ENCODE measurements at regions not wholly inside any gene's neighbourhood (a gene's known extent, or its start where the extent isn't known, plus 50 kb on each side); places are given as distances from the start of the nearest gene placed in this dataset.

DNA sequence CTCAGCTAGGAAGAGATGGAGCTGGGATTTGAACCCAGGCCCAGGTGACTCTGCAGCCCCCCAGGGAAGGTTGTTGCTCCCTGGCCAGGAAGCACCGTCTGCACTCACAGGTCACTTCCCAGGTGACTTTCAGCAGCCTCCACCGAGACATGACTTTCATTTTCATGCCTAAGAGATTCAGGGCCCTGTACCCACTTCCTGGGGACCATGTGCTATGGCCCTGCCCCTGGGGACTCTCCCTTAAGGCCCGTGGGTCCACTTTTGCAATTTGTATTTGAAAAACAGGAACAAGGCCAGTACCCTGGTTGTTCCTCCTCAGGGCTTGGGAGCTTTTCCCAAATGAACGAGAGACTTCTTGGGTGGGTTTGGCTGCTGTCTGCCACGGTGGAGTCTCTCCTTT is 191.0 kb downstream of the IRF8 start:
- DNase-seq (ENCODE audit: low spot score): no peak

DNA sequence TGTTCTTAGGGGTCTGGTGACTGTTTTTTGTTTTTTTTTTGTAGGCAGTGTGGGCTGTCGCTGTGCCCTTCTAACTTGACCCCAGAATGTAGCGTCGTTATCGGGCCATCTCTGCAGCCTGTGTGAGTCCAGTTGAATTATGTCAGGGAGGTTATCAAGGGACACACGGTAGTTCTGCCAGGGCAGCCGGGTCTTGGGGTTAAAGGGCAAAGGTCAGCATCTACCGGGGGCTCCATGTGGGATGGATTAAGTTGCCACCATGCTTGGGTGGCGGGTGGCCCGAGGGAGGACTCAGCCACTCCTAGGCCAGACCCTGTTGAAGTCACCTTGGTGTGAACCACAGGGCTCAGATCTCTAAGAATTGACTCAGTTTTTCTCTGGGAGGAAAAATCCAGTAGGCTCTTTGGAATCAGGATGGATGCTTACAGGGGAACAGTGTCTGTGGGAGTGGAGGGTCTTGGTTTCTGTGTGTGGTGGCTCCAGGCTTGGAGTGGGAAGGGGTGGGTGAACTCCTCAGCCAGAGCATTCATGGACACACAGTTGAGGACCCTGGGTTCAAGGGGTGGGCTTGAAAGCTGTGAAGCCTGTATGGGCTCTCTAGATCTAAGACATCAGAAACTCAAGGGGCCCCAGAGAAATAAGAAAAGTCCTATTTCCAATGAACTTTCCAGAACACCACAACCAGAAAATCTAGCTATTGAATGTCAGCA is 191.7 kb downstream of the IRF8 start:
- no peak for DNase-seq (ENCODE audit: low spot score)

- DNase-seq (ENCODE audit: low spot score): no peak
Measured at GRCh38 chr16:86091976-86092375, 193.0 kb downstream of the IRF8 start.

DNA sequence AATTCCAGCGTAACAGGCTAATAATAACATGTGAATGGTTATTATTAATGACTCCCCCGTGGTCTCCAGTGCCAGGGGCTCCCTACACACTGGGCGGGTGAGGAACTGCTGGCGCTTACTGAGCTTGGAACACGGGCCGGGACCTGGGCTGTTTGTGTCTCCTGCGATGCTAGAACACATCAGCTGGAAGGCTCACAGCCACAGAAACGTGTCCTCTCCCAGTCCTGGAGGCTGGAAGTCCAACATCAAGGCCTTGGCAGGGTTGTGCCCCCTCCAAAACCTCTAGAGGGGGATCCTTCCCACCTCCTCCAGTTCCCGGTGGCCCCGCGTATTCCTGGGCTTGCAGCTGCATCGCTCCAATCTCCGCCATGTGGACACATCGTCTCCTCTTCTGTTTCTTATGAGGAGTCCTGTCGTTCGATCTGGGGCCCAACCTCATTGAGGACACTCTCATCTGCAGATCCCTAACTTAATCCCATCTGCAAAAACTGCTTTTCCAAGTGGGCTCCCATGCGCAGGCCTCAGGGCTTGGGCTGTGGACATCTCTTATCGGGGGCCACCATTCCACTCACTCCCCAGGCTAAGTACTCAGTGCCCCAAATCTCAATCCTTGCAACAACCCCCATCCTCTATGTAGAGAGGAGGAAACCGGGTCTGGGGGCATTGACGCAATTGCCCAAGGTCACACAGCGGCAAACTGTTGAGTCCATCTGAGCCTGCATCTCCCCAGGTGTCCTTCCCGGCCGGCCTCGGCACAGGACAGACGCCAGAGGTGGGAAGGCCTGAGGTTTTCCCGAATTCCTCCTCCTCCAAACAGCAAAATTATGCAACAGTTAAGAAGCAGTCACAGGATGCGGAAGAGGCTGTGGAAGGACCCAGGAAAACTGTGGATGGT is 193.9 kb downstream of the IRF8 start:
- no peak for DNase-seq (ENCODE audit: low spot score)

DNA sequence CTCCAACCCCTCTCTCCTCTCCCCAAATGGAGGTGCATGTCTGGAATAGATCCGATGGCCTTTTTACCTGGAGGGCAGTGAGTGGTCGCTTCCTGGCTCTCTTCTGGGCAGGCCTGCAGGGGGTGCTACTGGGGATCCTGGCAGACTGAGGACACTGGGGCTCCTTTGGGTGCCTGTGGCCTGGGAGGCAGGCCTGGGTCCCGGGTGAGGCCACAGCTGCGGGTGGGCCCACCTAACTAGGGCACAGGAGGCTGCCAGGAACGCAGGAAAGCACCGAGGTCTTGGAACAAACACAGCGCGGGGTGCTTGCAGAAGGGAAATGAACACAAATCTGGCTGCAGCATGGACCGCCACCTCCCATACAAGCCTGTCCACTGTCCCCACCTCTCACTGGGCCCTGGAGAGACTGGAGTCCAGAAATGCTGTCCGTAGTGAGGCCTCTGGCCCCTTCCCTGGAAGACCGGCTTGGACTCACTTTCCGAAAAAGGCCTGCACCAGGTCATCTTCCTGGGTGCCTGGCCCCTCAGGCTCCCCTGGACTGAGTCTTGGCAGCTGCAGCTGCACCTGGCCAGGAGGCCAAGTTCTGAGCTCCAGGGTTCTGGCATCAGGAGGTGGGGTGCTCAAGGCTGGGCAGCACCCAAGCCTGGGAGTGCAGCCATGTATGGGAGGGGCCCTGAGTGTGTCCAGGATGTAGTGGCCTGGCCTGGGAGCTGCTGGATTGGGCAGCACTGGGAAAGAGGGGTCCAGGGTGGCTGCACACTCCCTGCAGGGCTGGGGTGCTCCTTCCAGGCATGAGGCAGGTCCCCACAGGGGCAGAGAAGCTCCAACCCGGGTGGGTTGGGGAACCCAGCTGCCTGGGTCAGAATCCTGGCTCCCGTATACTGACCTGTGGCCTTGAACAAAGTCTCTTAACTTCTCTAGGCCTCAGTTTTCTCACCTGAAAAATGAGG is 195.1 kb downstream of the IRF8 start:
- no peak for DNase-seq (ENCODE audit: low spot score)

- no peak for DNase-seq (ENCODE audit: low spot score)
Measured at GRCh38 chr16:86095131-86095752, 196.3 kb downstream of the IRF8 start.

- no peak for DNase-seq (ENCODE audit: low spot score)
Measured at GRCh38 chr16:86095906-86096485, 197.0 kb downstream of the IRF8 start.

DNA sequence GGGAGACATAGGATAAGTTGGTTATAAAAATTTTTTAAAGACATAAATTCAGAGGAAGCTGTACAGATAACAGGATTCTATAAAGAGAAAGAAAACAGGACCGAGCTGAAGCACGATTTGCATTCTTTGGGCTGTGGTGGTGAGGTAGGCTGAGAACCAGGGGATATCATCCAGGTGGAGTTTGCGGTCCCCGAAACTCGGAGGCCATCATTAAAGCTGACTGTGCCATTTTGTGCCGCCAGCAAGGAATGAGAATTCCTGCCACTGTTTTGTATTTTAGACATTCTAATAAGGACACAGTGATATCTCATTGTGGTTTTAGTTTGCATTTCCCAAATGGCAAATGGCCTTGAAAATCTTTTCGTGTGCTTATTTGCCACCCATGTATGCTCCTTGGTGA is 197.9 kb downstream of the IRF8 start:
- DNase-seq (ENCODE audit: low spot score): no peak

- DNase-seq (ENCODE audit: low spot score): no peak
Measured at GRCh38 chr16:86099326-86099725, 200.4 kb downstream of the IRF8 start.

GRCh38 chr16:86100205-86101136 is 201.5 kb downstream of the IRF8 start:
- DNase-seq (ENCODE audit: low spot score): no peak

- no peak for DNase-seq (ENCODE audit: low spot score)
Measured at GRCh38 chr16:86101137-86101896, 202.4 kb downstream of the IRF8 start.

DNA sequence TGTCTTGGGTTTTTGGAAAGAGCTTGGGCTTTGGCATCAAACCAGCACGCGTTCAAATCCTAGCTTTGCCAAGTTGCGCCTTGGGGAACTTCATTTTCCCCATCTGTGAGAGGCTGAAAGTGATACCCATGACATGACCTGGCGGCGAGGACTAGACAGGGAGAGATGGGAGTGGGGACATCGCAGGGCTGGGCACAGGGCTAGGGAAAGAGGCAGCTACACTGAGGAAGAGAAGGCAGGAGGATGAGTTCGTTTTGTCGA is 202.9 kb downstream of the IRF8 start:
- no peak for DNase-seq (ENCODE audit: low spot score)

GRCh38 chr16:86103320-86103719 is 204.4 kb downstream of the IRF8 start:
- no peak for DNase-seq (ENCODE audit: low spot score)

DNA sequence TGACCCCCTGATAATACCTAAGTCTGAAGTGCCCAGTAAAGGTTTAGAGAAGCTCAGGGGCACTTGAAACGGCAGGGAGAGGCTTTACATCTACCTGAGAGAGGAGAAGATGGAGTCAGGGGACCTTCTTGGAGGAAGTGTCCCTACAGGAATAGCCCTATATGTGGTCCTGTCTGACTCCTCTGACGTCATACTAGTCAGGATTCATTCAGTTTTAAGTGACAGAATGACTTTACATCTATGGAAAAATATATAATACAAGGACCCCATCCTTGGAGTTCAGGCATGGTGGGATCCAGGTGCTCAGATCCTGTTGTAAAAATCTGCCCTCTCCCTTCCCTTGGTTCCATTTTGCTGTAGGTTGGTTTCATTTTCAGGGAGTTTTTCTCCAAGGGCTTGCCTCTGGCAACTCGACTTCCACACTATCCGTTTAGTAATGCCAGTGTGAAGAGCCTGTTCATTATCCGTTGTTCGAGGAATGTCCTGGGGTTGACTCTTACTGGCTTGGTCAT is 205.6 kb downstream of the IRF8 start:
- no peak for DNase-seq (ENCODE audit: low spot score)

DNA sequence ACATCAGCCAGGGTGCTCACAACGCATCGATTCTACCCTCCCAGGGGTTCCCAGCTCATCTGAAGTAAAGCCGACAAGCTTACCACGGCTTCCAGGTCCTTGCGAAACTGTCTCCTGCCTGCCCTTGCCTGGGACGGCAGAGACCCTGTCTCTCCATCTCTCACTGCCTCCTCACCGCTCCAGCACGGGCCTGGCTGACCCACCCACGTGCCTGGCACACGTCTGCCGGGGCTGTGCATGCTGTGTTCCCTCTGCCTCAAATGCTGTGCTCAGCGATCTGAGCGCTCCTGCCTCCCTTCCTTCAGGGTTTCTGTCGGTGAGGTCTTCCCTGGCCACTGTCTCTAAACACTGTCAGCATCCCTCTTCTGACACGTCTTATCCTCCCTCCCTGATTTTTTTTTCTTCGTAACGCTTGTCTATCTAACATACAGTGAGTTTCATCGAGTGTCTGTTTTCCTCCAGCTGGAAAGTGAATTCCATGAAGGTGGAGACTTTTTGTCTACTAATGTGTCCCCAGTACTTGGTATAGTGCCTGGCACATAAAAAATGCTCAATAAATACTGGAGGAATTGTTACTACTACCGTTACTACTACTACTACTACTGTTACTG is 208.4 kb downstream of the IRF8 start:
- DNase-seq (ENCODE audit: low spot score): no peak

GRCh38 chr16:86108062-86108461 is 209.1 kb downstream of the IRF8 start:
- no peak for DNase-seq (ENCODE audit: low spot score)

DNA sequence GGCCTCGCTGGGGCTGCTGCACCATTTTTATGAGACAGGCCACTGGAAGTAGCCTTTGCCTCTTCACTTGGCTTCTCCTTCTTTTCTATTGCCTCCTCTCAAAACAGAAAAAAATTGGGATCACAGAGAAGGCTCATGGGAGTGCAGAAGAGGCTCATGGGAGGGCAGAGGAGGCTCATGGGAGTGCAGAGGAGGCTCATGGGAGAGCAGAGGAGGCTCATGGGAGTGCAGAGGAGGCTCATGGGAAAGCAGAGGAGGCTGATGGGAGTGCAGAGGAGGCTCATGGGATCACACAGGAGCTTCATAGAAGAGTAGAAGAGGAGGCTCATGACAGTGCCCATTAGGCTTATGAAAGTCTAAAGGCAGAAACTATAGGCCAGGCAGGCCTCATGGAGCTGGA is 211.2 kb downstream of the IRF8 start:
- DNase-seq (ENCODE audit: low spot score): no peak

DNA sequence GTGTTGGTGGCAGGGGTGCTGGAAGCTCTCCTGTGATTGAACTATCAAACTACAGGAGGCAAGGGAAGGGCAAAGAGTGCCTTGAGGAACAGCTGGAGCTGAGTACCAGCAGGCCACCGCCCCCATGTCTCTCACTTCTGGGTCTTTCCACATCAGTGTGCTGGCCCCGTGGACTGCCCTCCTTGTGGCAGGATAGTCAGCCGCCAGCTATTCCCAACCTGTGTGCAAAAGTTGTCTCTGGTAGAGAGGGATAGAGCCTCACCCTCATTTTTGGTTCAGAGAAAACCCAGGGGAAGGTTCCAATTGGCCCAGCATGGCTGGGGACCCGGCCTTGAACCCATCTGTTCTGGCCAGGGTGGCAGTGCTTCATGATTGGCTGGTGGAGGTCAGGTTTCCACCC is 211.8 kb downstream of the IRF8 start:
- DNase-seq (ENCODE audit: low spot score): no peak

GRCh38 chr16:86112178-86112577 is 213.2 kb downstream of the IRF8 start:
- no peak for DNase-seq (ENCODE audit: low spot score)

All from cerebellar cortex (tissue), 1 donor.